C4-2B (cell line): ENCODE measurements at regions not wholly inside any gene's neighbourhood (a gene's known extent, or its start where the extent isn't known, plus 50 kb on each side); places are given as distances from the start of the nearest gene placed in this dataset.

ENCODE experiments used
- H3K27ac ChIP-seq: fragments of 450-650 bp; 2 replicates; pipeline ENCODE4 v1.5.1; 2017
- CTCF ChIP-seq: fragments of 450-650 bp; conservative IDR thresholded peaks from 2 replicates; pipeline ENCODE4 v1.5.1; 2017; ENCODE audit warnings: mild to moderate bottlenecking
- ZFX ChIP-seq: fragments of 450-650 bp; IDR thresholded peaks from 2 replicates; pipeline ENCODE4 v1.6.1; 2017

GRCh38 chr5:113652161-113652560 lies 138.7 kb downstream of the YTHDC2 start:
- TF ChIP-seq CTCF, result no peak
- TF ChIP-seq ZFX, result no peak
- H3K27ac ChIP-seq, result no peak overlapping the region

- no peak overlapping the region for H3K27ac ChIP-seq
- TF ChIP-seq CTCF, result no peak
- TF ChIP-seq ZFX, result no peak
Measured at GRCh38 chr5:113654828-113655227, 141.3 kb downstream of the YTHDC2 start.

- H3K27ac ChIP-seq, result no peak overlapping the region
- no peak for TF ChIP-seq ZFX
- TF ChIP-seq CTCF, result no peak
Measured at GRCh38 chr5:113660206-113660605, 146.7 kb downstream of the YTHDC2 start.

- TF ChIP-seq ZFX, result no peak
- no peak for TF ChIP-seq CTCF
- no peak overlapping the region for H3K27ac ChIP-seq
Measured at GRCh38 chr5:113660706-113661250, 147.3 kb downstream of the YTHDC2 start.

GRCh38 chr5:113663879-113664541 lies 150.5 kb downstream of the YTHDC2 start:
- peak; percentile 69 for TF ChIP-seq CTCF
- TF ChIP-seq ZFX, result no peak
- no peak overlapping the region for H3K27ac ChIP-seq

- H3K27ac ChIP-seq, result no peak overlapping the region
- TF ChIP-seq CTCF (no peak), ZFX (no peak)
Measured at GRCh38 chr5:113673041-113673440, 159.5 kb downstream of the YTHDC2 start.

- TF ChIP-seq ZFX (no peak), CTCF (no peak)
- no peak overlapping the region for H3K27ac ChIP-seq
Measured at GRCh38 chr5:113675166-113675565, 161.7 kb downstream of the YTHDC2 start.
